HG03469 (cell line): ENCODE measurements at regions not wholly inside any gene's neighbourhood (a gene's known extent, or its start where the extent isn't known, plus 50 kb on each side); places are given as distances from the start of the nearest gene placed in this dataset.

Experiments
- ATAC-seq: cut with Tn5 transposase; IDR thresholded peaks from one replicate; pipeline ENCODE4 v1.9.1; 2021; ENCODE audit warnings: mild to moderate bottlenecking, moderate library complexity, moderate number of reproducible peaks; ENCODE audit not compliant: unreplicated experiment

DNA sequence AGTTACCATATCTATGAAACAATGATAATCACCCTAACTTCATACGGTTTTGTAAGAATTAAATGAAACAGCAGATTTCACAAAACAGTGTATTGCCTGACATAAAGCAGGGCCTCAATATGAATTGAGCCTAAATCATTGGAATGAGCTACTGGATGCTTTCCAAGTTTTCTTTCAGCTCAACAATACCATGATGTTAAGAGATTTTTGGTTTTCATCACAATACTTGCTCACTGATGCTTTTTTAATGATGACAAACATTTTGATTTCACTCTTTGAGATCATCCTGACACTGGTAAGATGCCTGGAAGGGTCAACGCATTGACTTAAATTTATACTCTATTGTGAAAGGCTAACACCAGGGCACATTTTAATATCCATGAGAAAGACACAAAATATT, 377.5 kb downstream of the ZNF521 start:
- ATAC-seq = no peak

- no peak for ATAC-seq
These were observed 376.2 kb downstream of the ZNF521 start for GRCh38 chr18:24975496-24976372.

- no peak for ATAC-seq
These were observed 375.5 kb downstream of the ZNF521 start for GRCh38 chr18:24976502-24976901.

GRCh38 chr18:24979235-24979634, 372.7 kb downstream of the ZNF521 start:
- no peak for ATAC-seq

GRCh38 chr18:24982831-24983230, 369.1 kb downstream of the ZNF521 start:
- ATAC-seq = no peak

GRCh38 chr18:24983566-24984139, 368.3 kb downstream of the ZNF521 start:
- no peak for ATAC-seq

DNA sequence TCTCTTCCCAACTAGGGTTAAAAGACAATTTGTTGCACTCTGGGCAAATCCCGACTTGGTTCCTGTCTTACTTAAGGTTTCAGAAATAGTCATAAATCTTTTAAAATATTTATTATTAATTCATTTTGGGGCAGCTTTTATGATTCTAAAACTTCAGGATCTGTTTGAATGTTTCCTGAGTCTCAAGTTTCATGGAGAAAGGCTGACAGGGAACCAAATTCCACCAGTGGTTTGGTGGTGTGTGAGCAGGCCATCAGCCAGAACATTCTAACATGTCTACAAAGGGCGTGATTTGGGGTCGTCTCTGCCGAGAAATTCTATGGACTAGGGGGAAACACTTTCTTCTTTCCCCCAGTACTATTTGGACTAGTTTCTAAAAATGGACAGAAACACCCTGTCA, 366.4 kb downstream of the ZNF521 start:
- ATAC-seq = no peak

- ATAC-seq = no peak
These were observed 365.2 kb downstream of the ZNF521 start for GRCh38 chr18:24986666-24987302.

DNA sequence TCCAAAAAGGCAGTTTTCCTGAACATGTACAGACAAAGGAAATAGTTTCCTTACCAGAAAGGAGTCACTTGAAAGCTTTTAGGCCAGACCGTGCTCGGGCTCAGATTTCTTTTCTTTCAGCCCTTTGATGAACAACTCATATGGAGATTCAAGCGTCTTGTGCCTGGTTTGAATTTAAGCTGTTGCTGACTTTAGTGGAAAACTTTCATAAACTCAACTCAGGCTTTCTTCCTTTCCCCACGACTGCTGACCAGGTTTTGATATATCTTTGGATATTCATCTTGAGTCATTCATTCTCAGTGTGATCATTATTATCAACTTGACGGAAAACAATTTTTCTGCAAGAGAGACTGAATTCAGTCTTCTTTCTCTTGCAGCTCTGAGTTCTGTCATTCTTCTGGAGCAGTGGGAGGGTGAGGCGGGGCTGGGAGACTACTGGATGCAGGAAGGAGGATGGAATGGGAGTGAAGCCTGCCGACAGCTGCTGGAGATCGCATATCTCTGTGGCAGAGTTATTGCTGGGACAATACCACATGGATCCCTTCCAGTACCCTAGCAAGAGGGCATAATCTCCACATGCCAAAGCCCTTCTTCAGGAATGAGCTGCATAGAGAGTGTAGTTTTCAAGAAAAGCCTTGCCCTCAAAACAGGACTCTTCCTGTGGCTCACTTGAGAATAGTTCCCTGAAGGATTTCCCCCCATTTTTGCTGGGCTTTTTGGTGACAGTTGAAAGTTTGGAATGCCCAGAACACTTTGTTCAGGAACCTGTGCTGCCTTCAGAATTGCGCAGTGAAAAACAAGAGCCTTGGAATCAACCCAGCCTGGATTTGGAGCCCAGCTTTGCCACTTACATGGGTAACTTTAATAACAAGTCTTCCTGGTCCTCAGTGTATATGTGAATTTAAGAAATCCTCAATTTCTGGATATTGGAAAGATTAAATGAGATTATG, 364.4 kb downstream of the ZNF521 start:
- ATAC-seq = no peak

DNA sequence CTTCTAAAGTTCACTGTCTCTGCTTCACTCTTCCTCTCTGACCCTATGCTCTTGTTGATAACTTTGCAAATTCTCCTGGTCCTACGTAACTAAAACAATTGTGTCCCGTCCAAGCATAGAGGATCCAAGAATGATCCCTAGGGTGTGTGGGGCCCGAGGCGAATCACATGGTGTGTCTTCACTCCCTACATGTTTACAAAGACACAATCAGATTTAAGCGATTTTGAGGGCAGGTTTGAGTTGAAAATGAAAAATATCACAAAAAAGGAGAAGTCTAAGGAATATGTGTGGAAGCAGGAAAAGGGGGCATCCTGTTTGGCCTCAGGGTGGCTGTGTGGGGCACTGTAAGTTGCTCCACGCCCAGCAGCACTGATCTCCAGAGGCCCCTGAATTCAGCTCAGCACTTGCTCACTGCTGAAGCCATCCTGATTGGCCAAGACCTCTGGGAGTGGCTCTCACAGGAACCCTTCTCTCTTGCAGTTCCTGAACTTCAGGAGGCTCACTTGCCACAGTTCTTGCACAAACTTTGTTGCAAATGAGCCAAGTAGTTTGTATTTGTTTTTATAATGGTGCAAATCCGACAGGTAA, 363.6 kb downstream of the ZNF521 start:
- ATAC-seq = no peak

DNA sequence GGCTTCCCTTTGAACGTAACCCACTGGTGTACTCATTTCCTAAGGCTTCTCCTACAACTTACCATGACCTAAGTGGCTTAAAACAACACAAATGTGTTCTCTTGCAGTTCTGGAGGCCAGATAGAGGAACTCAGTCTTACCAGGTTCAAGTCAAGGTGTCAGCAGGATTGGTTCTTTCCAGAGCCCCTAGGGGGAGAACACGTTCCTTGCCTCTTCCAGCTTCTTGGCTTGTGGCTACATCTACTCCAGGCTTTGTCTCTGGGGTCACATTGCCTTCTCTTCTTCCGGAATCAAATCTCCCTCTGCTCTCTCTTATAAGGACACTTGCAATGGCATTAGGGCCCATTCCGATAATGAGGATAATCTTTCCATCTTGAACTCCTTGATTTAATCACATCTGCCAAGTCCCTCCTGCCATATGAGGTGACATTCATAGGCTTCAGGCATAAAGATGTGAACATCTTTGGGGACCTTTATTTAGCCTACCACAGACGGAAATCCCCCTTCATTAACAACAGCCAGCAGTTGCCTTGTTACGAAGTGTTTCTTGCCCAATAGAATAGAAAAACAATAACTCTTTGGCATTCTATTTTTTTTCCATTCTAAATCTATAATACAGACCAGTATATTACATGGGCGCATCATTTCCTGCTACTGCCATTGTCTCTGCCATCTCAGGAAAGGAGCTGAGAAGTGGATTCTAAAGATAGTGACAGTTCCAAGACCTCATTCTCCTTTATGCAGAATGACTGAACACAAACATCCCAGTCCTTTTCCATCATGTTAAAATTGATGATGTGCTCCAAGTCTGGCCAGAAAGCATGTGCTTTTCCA, 362.0 kb downstream of the ZNF521 start:
- no peak for ATAC-seq

- no peak for ATAC-seq
These were observed 361.3 kb downstream of the ZNF521 start for GRCh38 chr18:24990671-24991134.

DNA sequence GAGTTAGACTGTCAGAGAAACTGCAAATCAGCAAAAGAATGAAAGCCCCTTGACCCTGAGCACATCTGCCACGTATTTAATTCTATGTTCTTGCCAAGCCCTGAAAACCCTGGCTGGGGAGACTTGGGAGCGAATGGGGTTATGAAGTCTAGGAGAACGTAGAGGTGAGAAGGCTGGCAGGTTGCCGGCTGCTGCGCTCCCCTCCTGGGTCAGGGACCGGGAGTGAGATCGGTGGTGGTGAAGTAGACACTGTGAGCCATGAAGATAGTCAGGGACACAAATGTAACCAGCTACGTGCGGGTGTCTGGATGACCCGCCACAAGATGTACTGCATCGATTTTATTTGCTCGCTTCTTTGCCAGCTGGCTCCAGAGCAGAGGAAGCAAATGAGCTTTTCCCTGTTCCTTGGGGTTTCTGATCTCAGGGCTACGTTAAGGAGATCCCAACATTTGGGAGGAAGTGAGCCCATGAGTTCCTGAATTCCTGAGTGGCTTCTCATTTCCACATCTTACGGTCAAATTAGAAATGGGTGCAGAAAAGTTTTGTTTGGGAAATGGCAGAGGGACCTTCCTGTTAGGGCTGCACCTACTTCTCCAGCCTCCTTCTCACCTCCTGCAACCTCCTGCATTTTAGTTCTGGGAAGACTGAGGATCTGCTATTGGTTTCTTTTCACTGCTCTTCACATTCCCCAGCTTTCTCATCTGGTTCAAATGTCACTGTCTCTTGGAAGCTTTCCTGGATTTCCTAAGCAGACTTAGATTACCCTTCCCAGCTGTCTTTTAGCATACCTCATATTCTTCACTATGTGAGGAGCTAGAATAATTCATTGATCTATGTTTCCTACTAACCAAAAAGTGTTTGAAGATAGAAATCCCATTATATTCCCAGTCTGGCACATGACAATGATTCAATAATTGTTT, 360.6 kb downstream of the ZNF521 start:
- ATAC-seq = no peak

DNA sequence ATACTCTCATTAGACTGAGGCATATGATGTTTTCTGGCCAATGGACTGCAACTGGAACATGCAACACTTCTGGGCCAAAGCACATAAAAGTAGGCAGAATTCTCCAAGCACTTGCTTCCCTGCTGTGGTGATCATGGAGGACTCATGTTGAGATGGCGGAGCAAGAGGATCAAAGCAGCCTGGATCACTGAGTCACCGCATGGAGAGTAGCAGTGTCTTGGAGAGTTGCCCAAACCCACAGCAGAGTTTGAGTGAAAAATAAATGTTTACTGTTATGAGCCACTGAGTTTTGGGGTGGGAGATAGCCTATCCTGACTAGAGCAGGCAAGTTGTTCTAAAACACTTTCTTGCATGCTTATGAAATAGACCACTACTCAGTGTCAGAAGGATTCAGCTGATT, 359.5 kb downstream of the ZNF521 start:
- no peak for ATAC-seq

GRCh38 chr18:24993628-24994027, 358.3 kb downstream of the ZNF521 start:
- ATAC-seq = no peak

- ATAC-seq = no peak
These were observed 356.9 kb downstream of the ZNF521 start for GRCh38 chr18:24995056-24995455.

GRCh38 chr18:24995755-24996154, 356.2 kb downstream of the ZNF521 start:
- ATAC-seq = no peak

GRCh38 chr18:24999650-25000267, 352.2 kb downstream of the ZNF521 start:
- no peak for ATAC-seq
